AG04450 (cell line): ENCODE measurements at regions not wholly inside any gene's neighbourhood (a gene's known extent, or its start where the extent isn't known, plus 50 kb on each side); places are given as distances from the start of the nearest gene placed in this dataset.
"Not testable (repeated sequence)": the region's sequence is repeated elsewhere in the genome, so short reads cannot be mapped to it uniquely, and the experiment has no call there.

Source experiments
- CTCF ChIA-PET: fragments of 300-600, 350-600 bp; formaldehyde crosslinking; extraction: SDS; loops from one replicate; lab custom pipeline; 2022; ENCODE audit warnings: antibody characterized with exemption, inconsistent platforms; lab: Charles Lee
- POLR2A ChIA-PET: fragments of 350-600 bp; formaldehyde crosslinking; extraction: SDS; loops from one replicate; lab custom pipeline; 2021; ENCODE audit warnings: antibody characterized with exemption, inconsistent platforms; lab: Yijun Ruan, JAX
- DNase-seq: peaks from one replicate; pipeline ENCODE4 v3.0.0-alpha.2; 2011; ENCODE audit warnings: low read depth, low spot score
- H3K27ac ChIP-seq: one replicate; pipeline ENCODE4 v1.5.1; 2012; ENCODE audit warnings: low read depth, low read length, control low read depth
- H3K27me3 ChIP-seq: one replicate; pipeline ENCODE4 v1.6.0; 2012; ENCODE audit warnings: low read length; ENCODE audit not compliant: control insufficient read depth, insufficient read depth
- H3K4me3 ChIP-seq: 2 replicates; pipeline ENCODE4 v1.5.1; 2011; ENCODE audit warnings: mild to moderate bottlenecking, low read depth, low read length, control low read depth
- H3K9me3 ChIP-seq: 2 replicates; pipeline ENCODE4 v1.5.1; 2012; ENCODE audit warnings: low read length; ENCODE audit not compliant: control insufficient read depth, insufficient read depth
- TF ChIP-seq, protein P1 (sequence below): IDR thresholded peaks from 2 replicates; pipeline ENCODE4 v1.5.1; 2011; ENCODE audit warnings: low read depth, low read length, control low read depth, inconsistent platforms

GRCh38 chr16:22646948-22647556, 136.4 kb downstream of the NPIPB5 start:
- ChIA-PET POLR2A (no interaction called here), CTCF (no interaction called here)
- no peak for DNase-seq
- no peak overlapping the region for H3K27ac ChIP-seq
- peaks cover 8% of the 10 kb centered on the region for H3K27me3 ChIP-seq
- TF ChIP-seq, protein P1, sequence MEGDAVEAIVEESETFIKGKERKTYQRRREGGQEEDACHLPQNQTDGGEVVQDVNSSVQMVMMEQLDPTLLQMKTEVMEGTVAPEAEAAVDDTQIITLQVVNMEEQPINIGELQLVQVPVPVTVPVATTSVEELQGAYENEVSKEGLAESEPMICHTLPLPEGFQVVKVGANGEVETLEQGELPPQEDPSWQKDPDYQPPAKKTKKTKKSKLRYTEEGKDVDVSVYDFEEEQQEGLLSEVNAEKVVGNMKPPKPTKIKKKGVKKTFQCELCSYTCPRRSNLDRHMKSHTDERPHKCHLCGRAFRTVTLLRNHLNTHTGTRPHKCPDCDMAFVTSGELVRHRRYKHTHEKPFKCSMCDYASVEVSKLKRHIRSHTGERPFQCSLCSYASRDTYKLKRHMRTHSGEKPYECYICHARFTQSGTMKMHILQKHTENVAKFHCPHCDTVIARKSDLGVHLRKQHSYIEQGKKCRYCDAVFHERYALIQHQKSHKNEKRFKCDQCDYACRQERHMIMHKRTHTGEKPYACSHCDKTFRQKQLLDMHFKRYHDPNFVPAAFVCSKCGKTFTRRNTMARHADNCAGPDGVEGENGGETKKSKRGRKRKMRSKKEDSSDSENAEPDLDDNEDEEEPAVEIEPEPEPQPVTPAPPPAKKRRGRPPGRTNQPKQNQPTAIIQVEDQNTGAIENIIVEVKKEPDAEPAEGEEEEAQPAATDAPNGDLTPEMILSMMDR: no peak
- no peaks in the 10 kb centered on the region for H3K9me3 ChIP-seq
- H3K4me3 ChIP-seq: no peak overlapping the region

GRCh38 chr16:22648141-22648540, 137.4 kb downstream of the NPIPB5 start:
- CTCF ChIA-PET: no interaction called here
- no peak overlapping the region for H3K27ac ChIP-seq
- H3K27me3 ChIP-seq: peaks cover 8% of the 10 kb centered on the region
- no peak overlapping the region for H3K4me3 ChIP-seq
- POLR2A ChIA-PET: no interaction called here
- no peaks in the 10 kb centered on the region for H3K9me3 ChIP-seq
- DNase-seq: no peak
- TF ChIP-seq, protein P1: no peak

DNA sequence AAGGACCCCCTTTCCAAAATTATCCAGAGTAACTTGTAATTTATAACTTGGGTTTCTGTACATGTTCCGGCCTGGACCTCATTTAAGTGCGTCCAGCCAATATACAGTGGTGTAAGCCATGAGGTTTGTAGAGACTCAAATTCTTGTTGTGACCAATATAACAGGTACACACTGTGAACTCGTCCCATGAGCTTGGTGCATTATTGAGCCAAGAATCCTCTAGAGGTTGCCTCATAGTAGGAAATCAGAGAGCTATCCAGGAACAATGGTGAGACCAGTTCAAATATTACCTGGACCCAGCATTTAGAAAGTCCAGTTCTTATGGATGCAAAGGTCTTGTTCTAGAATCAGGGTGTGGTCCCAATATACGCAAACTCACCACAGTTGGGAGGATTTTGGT, 138.2 kb downstream of the NPIPB5 start:
- no peak overlapping the region for H3K27ac ChIP-seq
- H3K4me3 ChIP-seq: no peak overlapping the region
- no peaks in the 10 kb centered on the region for H3K9me3 ChIP-seq
- ChIA-PET CTCF (no interaction called here), POLR2A (no interaction called here)
- TF ChIP-seq, protein P1: no peak
- no peak for DNase-seq
- peaks cover 8% of the 10 kb centered on the region for H3K27me3 ChIP-seq

GRCh38 chr16:22651111-22651817, 140.6 kb downstream of the NPIPB5 start:
- DNase-seq, H3K27me3 ChIP-seq, POLR2A ChIA-PET, H3K27ac ChIP-seq, H3K4me3 ChIP-seq, H3K9me3 ChIP-seq: not testable (repeated sequence)
- CTCF ChIA-PET: interaction anchor here (0.7 kb wide), 1 partner anchor 351 kb away, joined by 5 read pairs; no protein-coding TSS in a partner anchor

- no peak overlapping the region for H3K4me3 ChIP-seq
- ChIA-PET CTCF (interaction anchor here (0.7 kb wide), 1 partner anchor 352 kb away, joined by 5 read pairs; no protein-coding TSS in a partner anchor), POLR2A (no interaction called here)
- no peaks in the 10 kb centered on the region for H3K27me3 ChIP-seq
- TF ChIP-seq, protein P1: no peak
- DNase-seq: no peak
- H3K27ac ChIP-seq: no peak overlapping the region
- H3K9me3 ChIP-seq: no peaks in the 10 kb centered on the region
These were observed 141.8 kb downstream of the NPIPB5 start for GRCh38 chr16:22652463-22652845.
